Tibial nerve (tissue), 3 donors: ENCODE measurements at regions not wholly inside any gene's neighbourhood (a gene's known extent, or its start where the extent isn't known, plus 50 kb on each side); places are given as distances from the start of the nearest gene placed in this dataset.

ENCODE experiments used
- POLR2A ChIP-seq, 2 donors: fragments of 450-650 bp; IDR thresholded peaks; one replicate each; pipeline ENCODE4 v1.6.1; 2017; ENCODE audit warnings: antibody characterized with exemption in 2 of 2, mild to moderate bottlenecking in 2 of 2, moderate library complexity in 2 of 2
- TF ChIP-seq, protein P1 (sequence below), 5 experiments: fragments of 200-600 bp in 3 of 5; fragments of 450-650 bp in 2 of 5; sonication (generic) in 3 of 5; IDR thresholded peaks; one replicate each; pipeline ENCODE4 v1.5.1; 2016 to 2019; ENCODE audit warnings: antibody characterized with exemption in 5 of 5, mild to moderate bottlenecking in 3 of 5, moderate library complexity in 2 of 5

DNA sequence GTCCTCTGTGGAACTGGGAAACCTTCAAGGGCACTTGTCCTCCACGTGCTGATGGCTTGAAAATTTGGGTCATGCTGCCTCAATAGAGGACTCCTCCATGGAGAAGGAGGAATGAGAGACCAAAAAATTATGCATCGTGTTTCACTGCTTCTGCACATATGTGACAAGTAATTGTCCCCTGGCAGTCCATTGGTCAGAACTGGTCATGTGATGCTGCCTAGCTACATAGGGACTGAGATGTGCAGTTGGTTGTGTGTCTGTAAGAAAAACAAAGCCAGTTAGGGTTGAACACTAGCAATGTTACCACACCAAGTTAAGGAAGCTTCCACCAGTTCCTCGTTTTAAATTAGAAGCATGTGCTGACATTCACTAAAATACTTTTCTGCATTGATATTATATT is 201.9 kb upstream of the ANKH start:
- TF ChIP-seq, protein P1, sequence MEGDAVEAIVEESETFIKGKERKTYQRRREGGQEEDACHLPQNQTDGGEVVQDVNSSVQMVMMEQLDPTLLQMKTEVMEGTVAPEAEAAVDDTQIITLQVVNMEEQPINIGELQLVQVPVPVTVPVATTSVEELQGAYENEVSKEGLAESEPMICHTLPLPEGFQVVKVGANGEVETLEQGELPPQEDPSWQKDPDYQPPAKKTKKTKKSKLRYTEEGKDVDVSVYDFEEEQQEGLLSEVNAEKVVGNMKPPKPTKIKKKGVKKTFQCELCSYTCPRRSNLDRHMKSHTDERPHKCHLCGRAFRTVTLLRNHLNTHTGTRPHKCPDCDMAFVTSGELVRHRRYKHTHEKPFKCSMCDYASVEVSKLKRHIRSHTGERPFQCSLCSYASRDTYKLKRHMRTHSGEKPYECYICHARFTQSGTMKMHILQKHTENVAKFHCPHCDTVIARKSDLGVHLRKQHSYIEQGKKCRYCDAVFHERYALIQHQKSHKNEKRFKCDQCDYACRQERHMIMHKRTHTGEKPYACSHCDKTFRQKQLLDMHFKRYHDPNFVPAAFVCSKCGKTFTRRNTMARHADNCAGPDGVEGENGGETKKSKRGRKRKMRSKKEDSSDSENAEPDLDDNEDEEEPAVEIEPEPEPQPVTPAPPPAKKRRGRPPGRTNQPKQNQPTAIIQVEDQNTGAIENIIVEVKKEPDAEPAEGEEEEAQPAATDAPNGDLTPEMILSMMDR (IDR thresholded peaks at IDR 0.05): no peak
- TF ChIP-seq POLR2A (IDR thresholded peaks at IDR 0.05): no peak
